ENCODE measurements at regions not wholly inside any gene's neighbourhood (a gene's known extent, or its start where the extent isn't known, plus 50 kb on each side); places are given as distances from the start of the nearest gene placed in this dataset.
"Not testable (repeated sequence)": the region's sequence is repeated elsewhere in the genome, so short reads cannot be mapped to it uniquely, and the experiment has no call there.

DNA sequence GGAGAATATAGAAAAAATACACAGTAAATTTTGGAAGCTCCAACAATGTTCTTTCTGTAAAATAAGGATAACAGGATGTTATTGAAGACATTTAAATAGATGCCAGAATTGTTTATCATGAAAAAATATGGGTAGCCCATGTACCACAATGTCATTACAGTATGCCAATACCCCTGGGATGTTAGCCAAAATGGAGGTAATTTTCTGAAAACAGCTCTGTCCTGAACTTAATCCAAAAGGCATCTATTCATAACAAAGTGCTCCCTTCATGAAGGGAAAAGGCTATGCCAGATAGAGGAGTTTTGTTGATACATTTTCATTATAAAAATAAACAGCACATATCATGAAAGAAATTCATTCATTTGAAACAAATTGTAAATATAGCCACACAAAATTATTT, 1902.6 kb upstream of the AGA start:
- Histone ChIP-seq H3K4me1 (ENCODE audit: control insufficient read depth in 3 of 3, insufficient read depth in 3 of 3, low read length in 3 of 3) (no peaks in the 10 kb centered on the region), H3K27ac (ENCODE audit: low read depth, low read length) (no peak overlapping the region), H3K4me3 (ENCODE audit: low read length in 3 of 3) (no peak overlapping the region), H3K9me3 (ENCODE audit: control insufficient read depth in 3 of 3, low read length in 3 of 3) (no peaks in the 10 kb centered on the region), H3K36me3 (ENCODE audit: control insufficient read depth in 3 of 3, insufficient read depth in 3 of 3, low read length in 3 of 3) (no peaks in the 10 kb centered on the region), H3K27me3 (ENCODE audit: control insufficient read depth in 3 of 3, insufficient read depth in 3 of 3, low read length in 3 of 3) (no peaks in the 10 kb centered on the region), H3K9ac (ENCODE audit: low read depth in 1 of 3, low read length in 3 of 3) (no peak overlapping the region)

DNA sequence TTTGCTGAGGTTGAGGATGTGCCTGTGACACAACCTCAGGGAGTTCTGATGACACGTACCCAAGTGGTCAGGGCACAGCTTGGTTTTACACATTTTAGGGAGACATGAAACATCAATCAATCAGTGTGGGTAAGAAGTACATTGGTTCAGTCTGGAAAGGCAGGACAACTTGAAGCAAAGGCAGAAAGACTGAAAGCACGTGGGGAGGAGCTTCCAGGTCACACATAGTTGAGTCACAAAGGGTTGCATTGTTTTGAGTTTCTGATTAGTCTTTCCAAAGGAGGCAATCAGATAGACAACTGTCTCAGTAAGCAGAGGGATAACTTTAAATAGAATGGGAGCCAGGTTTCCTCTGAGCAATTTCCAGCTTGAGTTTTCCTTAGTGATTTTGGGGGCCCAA, 1910.0 kb upstream of the AGA start:
- Histone ChIP-seq H3K9me3 (ENCODE audit: control insufficient read depth in 3 of 3, low read length in 3 of 3) (peaks cover 0 to 3% (median 0%) of the 10 kb centered on the region in 3 donors), H3K27me3 (ENCODE audit: control insufficient read depth in 3 of 3, insufficient read depth in 3 of 3, low read length in 3 of 3) (no peaks in the 10 kb centered on the region), H3K36me3 (ENCODE audit: control insufficient read depth in 3 of 3, insufficient read depth in 3 of 3, low read length in 3 of 3) (no peaks in the 10 kb centered on the region), H3K4me3 (ENCODE audit: low read length in 3 of 3) (no peak overlapping the region), H3K4me1 (ENCODE audit: control insufficient read depth in 3 of 3, insufficient read depth in 3 of 3, low read length in 3 of 3) (no peaks in the 10 kb centered on the region), H3K9ac (ENCODE audit: low read depth in 1 of 3, low read length in 3 of 3) (no peak overlapping the region), H3K27ac (ENCODE audit: low read depth, low read length) (no peak overlapping the region)

DNA sequence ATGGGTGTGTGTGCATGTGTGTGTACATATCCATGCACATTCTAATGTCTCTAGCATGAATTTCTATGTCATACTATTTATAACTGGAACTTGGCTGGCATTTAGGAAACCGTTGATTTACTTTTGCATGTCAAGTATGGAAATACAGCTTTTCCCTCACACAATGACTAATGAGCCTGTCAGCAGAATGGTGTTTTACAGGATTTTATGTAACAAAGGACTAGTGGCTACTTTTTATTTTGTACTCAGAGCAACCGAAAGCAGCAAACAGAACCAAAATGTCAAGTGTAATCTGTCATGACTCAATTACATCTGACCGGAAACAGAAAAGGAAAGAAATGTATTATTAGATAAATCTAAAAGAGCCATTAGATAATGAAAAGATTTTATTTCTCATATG, 1911.5 kb upstream of the AGA start:
- no peaks in the 10 kb centered on the region for H3K27me3 ChIP-seq (ENCODE audit: control insufficient read depth in 3 of 3, insufficient read depth in 3 of 3, low read length in 3 of 3)

DNA sequence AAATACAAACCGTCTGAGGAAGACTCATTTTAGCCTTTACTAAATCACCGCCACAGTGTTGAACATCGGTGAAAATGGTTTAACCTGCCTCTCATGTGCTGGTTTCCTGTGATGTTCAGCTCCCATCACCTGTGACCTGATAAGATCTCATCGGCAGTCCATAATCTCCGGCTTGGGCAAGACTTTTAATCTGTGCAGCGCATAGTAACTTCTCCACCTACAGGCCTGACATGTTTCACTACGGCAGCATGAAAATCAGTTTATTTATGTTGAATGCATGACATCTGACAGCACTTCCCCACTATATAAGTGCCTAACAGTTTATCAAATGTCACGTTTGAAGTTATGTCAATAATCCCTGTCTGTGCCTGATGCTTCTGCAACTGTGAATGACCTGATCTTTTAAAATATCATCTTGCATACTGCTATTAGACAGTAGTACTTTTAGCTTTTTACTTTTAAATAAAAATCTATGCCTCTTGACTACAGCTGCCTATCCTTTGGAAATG, 1919.8 kb upstream of the AGA start:
- H3K9me3 ChIP-seq (ENCODE audit: control insufficient read depth in 3 of 3, low read length in 3 of 3), result no peaks in the 10 kb centered on the region
- H3K4me1 ChIP-seq (ENCODE audit: control insufficient read depth in 3 of 3, insufficient read depth in 3 of 3, low read length in 3 of 3), result no peaks in the 10 kb centered on the region
- H3K36me3 ChIP-seq (ENCODE audit: control insufficient read depth in 3 of 3, insufficient read depth in 3 of 3, low read length in 3 of 3), result no peaks in the 10 kb centered on the region
- H3K27me3 ChIP-seq (ENCODE audit: control insufficient read depth in 3 of 3, insufficient read depth in 3 of 3, low read length in 3 of 3), result no peaks in the 10 kb centered on the region
- no peak overlapping the region for H3K9ac ChIP-seq (ENCODE audit: low read depth in 1 of 3, low read length in 3 of 3)
- no peak overlapping the region for H3K4me3 ChIP-seq (ENCODE audit: low read length in 3 of 3)
- no peak overlapping the region for H3K27ac ChIP-seq (ENCODE audit: low read depth, low read length)

More for the DNA sequence above, 1911.5 kb upstream of the AGA start:
- Histone ChIP-seq H3K4me3 (ENCODE audit: low read length in 3 of 3) (no peak overlapping the region), H3K4me1 (ENCODE audit: control insufficient read depth in 3 of 3, insufficient read depth in 3 of 3, low read length in 3 of 3) (no peaks in the 10 kb centered on the region), H3K9me3 (ENCODE audit: control insufficient read depth in 3 of 3, low read length in 3 of 3) (peaks cover 0 to 3% (median 0%) of the 10 kb centered on the region in 3 donors), H3K27ac (ENCODE audit: low read depth, low read length) (no peak overlapping the region), H3K36me3 (ENCODE audit: control insufficient read depth in 3 of 3, insufficient read depth in 3 of 3, low read length in 3 of 3) (no peaks in the 10 kb centered on the region), H3K9ac (ENCODE audit: low read depth in 1 of 3, low read length in 3 of 3) (no peak overlapping the region)

DNA sequence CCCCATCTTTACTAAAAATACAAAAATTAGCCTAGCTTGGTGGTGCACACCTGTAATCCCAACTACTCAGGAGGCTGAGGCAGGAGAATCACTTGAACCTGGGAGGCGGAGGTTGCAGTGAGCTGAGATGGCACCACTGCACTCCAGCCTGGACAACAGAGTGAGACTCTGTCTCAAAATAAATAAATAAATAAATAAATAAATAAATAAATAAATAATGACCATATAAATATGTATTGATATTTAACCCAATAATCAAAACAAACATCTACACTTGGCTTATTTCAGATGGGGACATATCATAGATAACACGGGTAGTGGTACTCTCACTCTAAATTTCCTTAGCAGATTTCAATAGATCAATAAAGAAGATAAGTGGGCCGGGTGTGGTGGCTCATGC, 1923.7 kb upstream of the AGA start:
- H3K36me3 ChIP-seq (ENCODE audit: control insufficient read depth in 3 of 3, insufficient read depth in 3 of 3, low read length in 3 of 3); H3K4me1 ChIP-seq (ENCODE audit: control insufficient read depth in 3 of 3, insufficient read depth in 3 of 3, low read length in 3 of 3); H3K9me3 ChIP-seq (ENCODE audit: control insufficient read depth in 3 of 3, low read length in 3 of 3); H3K4me3 ChIP-seq (ENCODE audit: low read length in 3 of 3); H3K27ac ChIP-seq (ENCODE audit: low read depth, low read length); H3K27me3 ChIP-seq (ENCODE audit: control insufficient read depth in 3 of 3, insufficient read depth in 3 of 3, low read length in 3 of 3); H3K9ac ChIP-seq (ENCODE audit: low read depth in 1 of 3, low read length in 3 of 3): not testable (repeated sequence)

DNA sequence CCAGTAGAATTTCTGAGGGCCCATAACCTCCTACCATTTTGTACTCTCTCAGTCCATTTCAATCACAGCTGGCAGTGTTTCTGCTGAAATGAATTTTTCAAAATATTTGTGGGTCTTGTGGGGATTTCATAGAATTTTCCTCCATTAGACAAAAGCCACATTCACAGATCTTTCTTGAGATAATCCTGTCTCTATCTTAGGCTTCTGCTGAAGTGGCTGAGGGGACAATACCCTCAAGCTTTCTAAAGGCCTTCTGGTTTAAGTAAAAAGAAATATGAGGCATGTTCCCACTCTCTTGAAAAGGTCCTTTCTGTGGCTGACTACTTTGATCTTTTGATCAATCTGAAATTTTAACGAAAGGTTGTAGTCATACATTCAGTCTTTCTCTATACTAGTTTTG, 1930.0 kb upstream of the AGA start:
- Histone ChIP-seq H3K9ac (ENCODE audit: low read depth in 1 of 3, low read length in 3 of 3) (no peak overlapping the region), H3K4me1 (ENCODE audit: control insufficient read depth in 3 of 3, insufficient read depth in 3 of 3, low read length in 3 of 3) (no peaks in the 10 kb centered on the region), H3K9me3 (ENCODE audit: control insufficient read depth in 3 of 3, low read length in 3 of 3) (no peaks in the 10 kb centered on the region), H3K36me3 (ENCODE audit: control insufficient read depth in 3 of 3, insufficient read depth in 3 of 3, low read length in 3 of 3) (no peaks in the 10 kb centered on the region), H3K4me3 (ENCODE audit: low read length in 3 of 3) (no peak overlapping the region), H3K27ac (ENCODE audit: low read depth, low read length) (no peak overlapping the region), H3K27me3 (ENCODE audit: control insufficient read depth in 3 of 3, insufficient read depth in 3 of 3, low read length in 3 of 3) (no peaks in the 10 kb centered on the region)

DNA sequence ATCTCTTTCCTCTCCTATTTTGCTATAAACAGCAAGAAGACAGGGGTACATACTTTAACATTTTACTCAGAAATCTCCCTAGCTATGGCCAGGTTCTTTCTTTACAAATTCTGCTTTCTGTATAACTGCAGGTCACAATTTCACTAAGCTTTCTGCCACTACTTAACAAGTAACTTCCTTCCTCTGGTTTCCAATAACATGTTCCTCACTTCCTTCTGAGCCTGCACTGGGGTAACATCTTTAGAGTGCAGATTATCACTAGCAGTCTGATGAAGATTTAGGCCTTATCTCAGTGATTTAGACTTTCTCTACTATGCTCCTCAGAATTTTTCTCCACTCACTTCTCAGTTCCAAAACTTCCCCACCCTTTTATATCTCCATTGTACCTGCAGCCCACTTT, 1930.5 kb upstream of the AGA start:
- Histone ChIP-seq H3K4me3 (ENCODE audit: low read length in 3 of 3) (no peak overlapping the region), H3K27ac (ENCODE audit: low read depth, low read length) (no peak overlapping the region), H3K27me3 (ENCODE audit: control insufficient read depth in 3 of 3, insufficient read depth in 3 of 3, low read length in 3 of 3) (no peaks in the 10 kb centered on the region), H3K9me3 (ENCODE audit: control insufficient read depth in 3 of 3, low read length in 3 of 3) (no peaks in the 10 kb centered on the region), H3K9ac (ENCODE audit: low read depth in 1 of 3, low read length in 3 of 3) (no peak overlapping the region), H3K36me3 (ENCODE audit: control insufficient read depth in 3 of 3, insufficient read depth in 3 of 3, low read length in 3 of 3) (no peaks in the 10 kb centered on the region), H3K4me1 (ENCODE audit: control insufficient read depth in 3 of 3, insufficient read depth in 3 of 3, low read length in 3 of 3) (no peaks in the 10 kb centered on the region)

DNA sequence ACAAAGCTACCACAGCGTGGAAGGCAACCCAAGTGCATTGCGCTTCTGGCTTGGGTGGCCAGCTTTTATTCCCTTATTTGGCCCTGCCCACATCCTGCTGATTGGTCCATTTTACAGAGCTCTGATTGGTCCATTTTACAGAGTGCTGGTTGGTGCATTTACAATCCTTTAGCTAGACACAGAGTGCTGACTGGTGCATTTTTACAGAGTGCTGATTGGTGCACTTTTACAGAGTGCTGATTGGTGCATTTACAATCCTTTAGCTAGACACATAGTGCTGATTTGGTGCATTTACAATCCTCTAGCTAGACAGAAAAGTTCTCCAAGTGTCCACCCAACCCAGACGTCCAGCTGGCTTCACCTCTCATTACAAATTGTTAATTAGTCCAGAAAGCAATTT, 1936.6 kb upstream of the AGA start:
- not testable (repeated sequence) for H3K36me3 ChIP-seq (ENCODE audit: control insufficient read depth in 3 of 3, insufficient read depth in 3 of 3, low read length in 3 of 3); H3K4me1 ChIP-seq (ENCODE audit: control insufficient read depth in 3 of 3, insufficient read depth in 3 of 3, low read length in 3 of 3); H3K9me3 ChIP-seq (ENCODE audit: control insufficient read depth in 3 of 3, low read length in 3 of 3); H3K27me3 ChIP-seq (ENCODE audit: control insufficient read depth in 3 of 3, insufficient read depth in 3 of 3, low read length in 3 of 3); H3K27ac ChIP-seq (ENCODE audit: low read depth, low read length); H3K4me3 ChIP-seq (ENCODE audit: low read length in 3 of 3); H3K9ac ChIP-seq (ENCODE audit: low read depth in 1 of 3, low read length in 3 of 3)

DNA sequence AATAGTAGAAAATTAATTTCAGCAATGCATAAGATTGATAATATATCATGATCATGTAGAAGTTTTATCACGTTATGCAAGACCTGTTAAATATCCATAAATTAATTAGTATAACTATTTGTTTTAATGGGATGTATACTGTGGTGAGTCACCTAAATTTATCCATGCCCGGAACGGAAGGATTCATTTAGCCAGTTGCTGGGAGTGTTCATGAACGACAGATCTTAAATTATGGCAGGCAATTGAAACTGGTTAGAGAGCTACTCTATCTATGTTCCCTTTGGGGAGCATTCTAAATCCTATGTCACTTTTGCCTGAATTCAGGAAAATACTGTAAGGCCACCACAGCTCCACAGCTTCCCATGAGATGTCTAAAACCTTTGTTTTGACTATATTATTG, 1950.5 kb upstream of the AGA start:
- H3K4me1 ChIP-seq (ENCODE audit: control insufficient read depth in 3 of 3, insufficient read depth in 3 of 3, low read length in 3 of 3), result no peaks in the 10 kb centered on the region

DNA sequence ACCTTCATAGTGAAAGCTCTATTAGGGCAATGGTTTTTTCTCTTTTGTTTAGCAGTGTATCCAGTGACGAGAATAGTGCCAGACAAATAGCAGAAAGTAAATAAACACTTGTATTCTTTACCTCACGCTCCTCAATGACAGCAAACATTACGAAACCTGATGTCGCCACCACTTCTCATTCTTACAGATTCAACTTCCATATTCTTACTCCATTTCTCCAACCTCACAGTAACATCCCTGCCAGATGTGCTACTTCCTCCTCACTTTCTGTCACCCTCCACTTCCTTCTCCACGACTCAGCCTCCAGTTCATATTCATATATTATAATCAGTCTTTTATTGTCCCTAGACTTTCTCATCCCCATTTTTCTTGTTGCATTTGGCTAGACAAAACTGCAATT, 1956.2 kb upstream of the AGA start:
- Histone ChIP-seq H3K36me3 (ENCODE audit: control insufficient read depth in 3 of 3, insufficient read depth in 3 of 3, low read length in 3 of 3) (no peaks in the 10 kb centered on the region), H3K27ac (ENCODE audit: low read depth, low read length) (no peak overlapping the region), H3K4me3 (ENCODE audit: low read length in 3 of 3) (no peak overlapping the region), H3K4me1 (ENCODE audit: control insufficient read depth in 3 of 3, insufficient read depth in 3 of 3, low read length in 3 of 3) (no peaks in the 10 kb centered on the region), H3K9ac (ENCODE audit: low read depth in 1 of 3, low read length in 3 of 3) (no peak overlapping the region), H3K27me3 (ENCODE audit: control insufficient read depth in 3 of 3, insufficient read depth in 3 of 3, low read length in 3 of 3) (no peaks in the 10 kb centered on the region), H3K9me3 (ENCODE audit: control insufficient read depth in 3 of 3, low read length in 3 of 3) (no peaks in the 10 kb centered on the region)

More for the DNA sequence above, 1950.5 kb upstream of the AGA start:
- H3K9ac ChIP-seq (ENCODE audit: low read depth in 1 of 3, low read length in 3 of 3), result no peak overlapping the region
- no peak overlapping the region for H3K27ac ChIP-seq (ENCODE audit: low read depth, low read length)
- no peaks in the 10 kb centered on the region for H3K36me3 ChIP-seq (ENCODE audit: control insufficient read depth in 3 of 3, insufficient read depth in 3 of 3, low read length in 3 of 3)
- no peak overlapping the region for H3K4me3 ChIP-seq (ENCODE audit: low read length in 3 of 3)
- H3K9me3 ChIP-seq (ENCODE audit: control insufficient read depth in 3 of 3, low read length in 3 of 3), result no peaks in the 10 kb centered on the region
- no peaks in the 10 kb centered on the region for H3K27me3 ChIP-seq (ENCODE audit: control insufficient read depth in 3 of 3, insufficient read depth in 3 of 3, low read length in 3 of 3)

Measured in skeletal muscle tissue (tissue), 3 donors.